Adrenal gland (tissue), 5 donors: ENCODE measurements at regions not wholly inside any gene's neighbourhood (a gene's known extent, or its start where the extent isn't known, plus 50 kb on each side); places are given as distances from the start of the nearest gene placed in this dataset.

Experiments used
- POLR2A ChIP-seq, 2 donors: fragments of 450-650 bp; IDR thresholded peaks; one replicate each; pipeline ENCODE4 v1.6.1; 2017; ENCODE audit warnings: antibody characterized with exemption in 2 of 2, mild to moderate bottlenecking in 2 of 2, moderate library complexity in 1 of 2
- TF ChIP-seq, protein P1 (sequence below), 6 experiments: fragments of 450-650 bp in 4 of 6; fragments of 200-600 bp in 2 of 6; sonication (generic) in 1 of 6; IDR thresholded peaks; 1 replicate in 5 of 6; 2 replicates in 1 of 6; pipeline versions ENCODE4 v1.5.1 to v1.8.0; 2016 to 2021; ENCODE audit warnings: antibody characterized with exemption in 6 of 6, mild to moderate bottlenecking in 2 of 6, moderate library complexity in 1 of 6
- donor health status: DM: no; HTN: no; CAD: no.

DNA sequence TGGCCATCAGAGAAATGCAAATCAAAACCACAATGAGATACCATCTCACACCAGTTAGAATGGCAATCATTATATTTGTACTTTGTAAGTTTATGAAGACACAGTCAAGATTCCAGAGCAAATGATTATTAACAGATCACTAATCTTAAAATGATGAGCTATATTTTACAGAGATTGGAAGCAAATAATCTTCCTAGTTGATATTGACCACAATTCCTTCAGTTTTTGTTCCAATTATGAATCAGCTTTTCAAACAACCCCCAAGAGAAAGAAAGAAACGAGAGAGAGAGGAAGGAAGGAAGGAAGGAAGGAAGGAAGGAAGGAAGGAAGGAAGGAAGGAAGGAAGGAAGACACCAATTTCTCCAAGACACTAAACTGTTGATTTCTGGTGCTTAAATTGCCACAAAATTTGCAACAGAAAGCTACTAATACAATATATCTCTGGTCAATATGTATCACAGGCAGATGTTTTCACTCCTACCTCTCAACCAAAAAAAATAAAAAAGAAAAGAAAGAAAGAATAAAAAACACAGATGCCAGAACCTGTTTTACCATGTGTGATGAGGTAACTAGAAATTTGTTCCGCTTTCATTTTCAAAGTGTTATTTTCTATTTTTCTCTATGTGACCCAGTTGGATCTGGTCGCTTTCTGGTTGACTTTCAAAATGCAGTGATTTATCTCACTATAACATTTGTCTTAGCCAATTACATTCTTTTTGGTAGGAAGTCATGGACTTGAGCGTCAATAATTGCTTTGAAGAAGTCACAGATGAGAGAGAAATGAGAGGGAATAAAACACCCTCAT lies 1609.6 kb downstream of the SI start:
- TF ChIP-seq, protein P1, sequence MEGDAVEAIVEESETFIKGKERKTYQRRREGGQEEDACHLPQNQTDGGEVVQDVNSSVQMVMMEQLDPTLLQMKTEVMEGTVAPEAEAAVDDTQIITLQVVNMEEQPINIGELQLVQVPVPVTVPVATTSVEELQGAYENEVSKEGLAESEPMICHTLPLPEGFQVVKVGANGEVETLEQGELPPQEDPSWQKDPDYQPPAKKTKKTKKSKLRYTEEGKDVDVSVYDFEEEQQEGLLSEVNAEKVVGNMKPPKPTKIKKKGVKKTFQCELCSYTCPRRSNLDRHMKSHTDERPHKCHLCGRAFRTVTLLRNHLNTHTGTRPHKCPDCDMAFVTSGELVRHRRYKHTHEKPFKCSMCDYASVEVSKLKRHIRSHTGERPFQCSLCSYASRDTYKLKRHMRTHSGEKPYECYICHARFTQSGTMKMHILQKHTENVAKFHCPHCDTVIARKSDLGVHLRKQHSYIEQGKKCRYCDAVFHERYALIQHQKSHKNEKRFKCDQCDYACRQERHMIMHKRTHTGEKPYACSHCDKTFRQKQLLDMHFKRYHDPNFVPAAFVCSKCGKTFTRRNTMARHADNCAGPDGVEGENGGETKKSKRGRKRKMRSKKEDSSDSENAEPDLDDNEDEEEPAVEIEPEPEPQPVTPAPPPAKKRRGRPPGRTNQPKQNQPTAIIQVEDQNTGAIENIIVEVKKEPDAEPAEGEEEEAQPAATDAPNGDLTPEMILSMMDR (IDR thresholded peaks at IDR 0.05), result no peak
- no peak for TF ChIP-seq POLR2A (IDR thresholded peaks at IDR 0.05)
